ENCODE measurements at regions not wholly inside any gene's neighbourhood (a gene's known extent, or its start where the extent isn't known, plus 50 kb on each side); places are given as distances from the start of the nearest gene placed in this dataset.

DNA sequence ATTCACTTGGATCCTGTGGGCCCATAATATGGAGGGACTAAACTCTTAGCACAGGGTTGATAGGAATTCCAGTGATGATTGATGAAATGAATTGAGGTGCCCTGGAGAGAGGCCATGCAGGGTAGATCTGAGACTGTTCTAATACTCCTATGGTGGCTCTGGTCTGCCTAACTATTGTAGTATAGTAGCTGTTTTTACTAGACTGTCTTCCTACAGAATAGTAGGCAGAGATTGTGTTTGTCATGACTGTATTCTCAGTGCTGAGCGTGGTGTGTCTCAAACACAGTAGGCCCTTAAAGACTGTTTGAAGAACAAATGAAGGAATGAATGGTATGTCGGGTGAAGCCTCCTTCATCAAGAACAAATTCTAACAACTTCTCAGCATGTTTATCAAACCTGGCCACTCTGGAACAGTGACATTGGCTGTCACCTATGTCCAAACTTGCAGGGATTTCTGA, 107.0 kb upstream of the SESN3 start:
- ATAC-seq (peak; percentile 25), DNase-seq (ENCODE audit: low spot score) (no peak)

GRCh38 chr11:95337175-95337957, 106.4 kb upstream of the SESN3 start:
- peak; percentile 47 for ATAC-seq
- DNase-seq (ENCODE audit: low spot score) = no peak

DNA sequence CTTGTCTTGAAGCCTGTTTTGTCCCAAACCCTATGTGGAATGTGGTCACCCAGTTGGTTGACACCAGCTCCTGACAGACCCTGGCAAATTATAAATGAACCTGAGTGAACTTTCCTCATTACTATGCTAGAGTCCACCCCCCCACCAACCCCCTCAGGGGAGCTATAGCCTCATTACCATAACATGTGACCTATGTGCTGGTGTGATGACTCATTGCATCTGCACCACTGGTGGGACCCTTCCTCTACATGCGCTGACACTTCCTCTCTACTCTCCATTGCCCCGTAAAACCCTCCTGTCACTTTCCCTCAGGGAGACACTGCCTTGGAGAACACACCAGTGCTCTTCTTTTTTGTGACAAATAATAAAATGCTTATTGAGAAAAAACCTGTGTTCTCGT, 105.0 kb upstream of the SESN3 start:
- DNase-seq (ENCODE audit: low spot score) (no peak), ATAC-seq (no peak)

DNA sequence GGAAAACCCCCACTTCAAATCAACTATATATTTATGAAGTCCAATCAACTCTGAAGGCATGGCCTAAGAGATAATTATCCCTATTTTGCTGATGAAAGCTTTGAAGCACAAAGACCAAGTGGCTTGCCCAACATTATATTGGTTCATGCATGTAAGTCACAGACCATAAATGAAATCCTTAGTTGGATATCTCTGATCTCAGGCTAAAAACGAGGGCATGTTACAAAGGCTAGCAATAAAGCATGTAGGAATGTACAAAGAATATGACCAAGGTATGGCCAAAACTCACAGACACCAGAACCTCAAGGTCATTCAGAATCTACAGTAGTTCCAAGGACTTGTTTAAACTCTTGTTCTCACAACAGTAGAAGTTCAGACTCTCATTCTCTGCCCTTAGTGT, 100.2 kb upstream of the SESN3 start:
- ATAC-seq = no peak
- DNase-seq (ENCODE audit: low spot score) = no peak

- no peak for ATAC-seq
- no peak for DNase-seq (ENCODE audit: low spot score)
Observed at GRCh38 chr11:95330302-95330701, 99.3 kb upstream of the SESN3 start.

DNA sequence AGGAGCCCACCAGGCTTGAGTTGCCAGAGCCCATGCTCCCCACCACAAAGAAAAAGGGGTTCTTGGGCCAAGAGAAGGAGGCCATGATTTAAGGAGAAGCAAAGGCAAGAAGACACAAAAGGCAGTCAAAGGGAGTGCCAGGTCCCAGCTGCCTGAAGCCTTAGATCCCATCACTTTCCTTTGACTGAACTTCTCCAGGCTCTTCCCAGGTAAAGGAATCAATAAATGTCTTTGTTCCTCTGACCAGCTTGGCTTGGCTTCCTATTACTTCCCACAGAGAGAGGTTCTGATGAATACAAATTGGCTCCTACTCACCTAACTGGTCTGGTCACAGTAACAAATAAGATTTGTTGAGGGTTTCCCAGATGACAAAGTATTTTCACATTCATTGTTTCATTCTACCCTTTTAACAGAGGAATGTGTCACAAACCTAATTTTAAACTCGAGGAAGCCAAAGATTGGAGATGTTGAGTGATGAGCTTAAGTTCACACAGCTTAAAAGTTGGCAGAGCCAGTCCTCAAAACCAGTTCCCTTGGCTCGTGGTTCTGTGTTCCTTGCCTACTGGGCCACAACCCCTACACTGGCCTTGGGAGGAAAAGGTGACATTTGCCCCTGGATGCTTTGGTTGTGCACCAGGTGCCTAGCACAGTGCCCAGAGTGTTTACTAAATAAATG, 96.4 kb upstream of the SESN3 start:
- no peak for ATAC-seq
- no peak for DNase-seq (ENCODE audit: low spot score)

GRCh38 chr11:95325777-95326258, 94.8 kb upstream of the SESN3 start:
- DNase-seq (ENCODE audit: low spot score) (no peak), ATAC-seq (no peak)

- no peak for ATAC-seq
- no peak for DNase-seq (ENCODE audit: low spot score)
Observed at GRCh38 chr11:95324826-95325225, 93.8 kb upstream of the SESN3 start.

- no peak for DNase-seq (ENCODE audit: low spot score)
- no peak for ATAC-seq
Observed at GRCh38 chr11:95322539-95322938, 91.5 kb upstream of the SESN3 start.

GRCh38 chr11:95318498-95318897, 87.5 kb upstream of the SESN3 start:
- DNase-seq (ENCODE audit: low spot score) (no peak), ATAC-seq (no peak)

GRCh38 chr11:95308512-95309035, 77.6 kb upstream of the SESN3 start:
- DNase-seq (ENCODE audit: low spot score) = no peak
- ATAC-seq = no peak

DNA sequence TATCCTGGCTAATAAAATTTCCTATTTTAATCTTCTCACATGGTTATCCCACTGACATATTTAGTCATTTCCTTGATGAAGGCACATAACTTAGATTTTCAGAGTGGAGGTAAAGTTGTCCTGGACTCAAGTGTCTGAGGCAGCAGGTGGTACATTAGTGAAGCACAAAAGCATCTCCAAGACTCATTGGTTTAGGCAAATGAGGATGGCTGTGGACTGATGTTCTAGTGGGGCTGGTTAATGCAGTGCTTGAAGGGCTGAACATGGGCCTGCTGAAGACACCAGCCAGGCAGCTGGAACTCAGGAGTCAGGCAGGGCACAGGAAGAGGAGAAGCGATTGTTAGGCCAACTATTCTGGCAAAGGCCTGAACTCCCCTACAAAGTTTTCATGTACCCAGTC, 76.3 kb upstream of the SESN3 start:
- DNase-seq (ENCODE audit: low spot score) = no peak
- no peak for ATAC-seq

- no peak for ATAC-seq
- DNase-seq (ENCODE audit: low spot score) = no peak
Observed at GRCh38 chr11:95306801-95307200, 75.8 kb upstream of the SESN3 start.

- ATAC-seq = no peak
- no peak for DNase-seq (ENCODE audit: low spot score)
Observed at GRCh38 chr11:95306123-95306522, 75.1 kb upstream of the SESN3 start.

GRCh38 chr11:95305705-95306104, 74.7 kb upstream of the SESN3 start:
- DNase-seq (ENCODE audit: low spot score) (no peak), ATAC-seq (no peak)

DNA sequence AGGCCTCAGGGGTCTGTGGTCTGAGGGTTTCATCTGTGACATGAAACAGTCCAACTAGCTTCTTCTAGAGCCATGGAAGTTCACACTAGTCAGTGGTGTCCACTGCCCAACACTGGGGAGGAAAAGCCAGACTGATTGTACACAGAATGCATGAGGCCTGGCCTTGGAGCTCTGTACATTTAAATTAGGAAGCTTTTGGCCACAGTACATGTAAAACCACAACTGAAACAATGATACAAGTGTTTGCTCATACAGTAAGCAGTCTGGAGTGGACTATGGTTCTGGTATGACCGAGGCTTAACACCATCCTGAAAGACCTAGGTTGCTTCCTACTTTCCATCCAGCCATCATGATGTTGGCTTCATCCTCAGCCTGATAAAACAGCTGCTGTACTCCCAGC, 73.8 kb upstream of the SESN3 start:
- DNase-seq (ENCODE audit: low spot score) (no peak), ATAC-seq (no peak)

DNA sequence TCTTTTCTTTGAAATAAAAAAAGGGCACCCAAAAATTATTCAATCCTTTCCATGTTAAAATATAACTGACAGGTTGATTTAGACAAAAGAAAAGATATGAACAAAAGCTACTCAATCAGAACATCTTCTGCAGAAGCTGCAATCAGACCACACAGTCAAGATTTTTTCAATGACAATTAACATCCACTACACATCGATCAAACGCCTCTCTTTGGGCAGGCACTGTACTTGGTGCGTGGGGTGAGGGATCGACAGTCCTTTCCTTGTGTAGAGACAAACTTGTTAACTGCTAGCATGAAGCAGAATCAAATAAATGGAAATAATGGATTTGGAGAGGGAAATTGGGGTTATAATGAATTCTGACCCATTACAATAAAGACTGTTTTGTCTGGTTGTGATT, 71.2 kb upstream of the SESN3 start:
- ATAC-seq (no peak), DNase-seq (ENCODE audit: low spot score) (no peak)

- no peak for DNase-seq (ENCODE audit: low spot score)
- ATAC-seq = no peak
Observed at GRCh38 chr11:95301474-95301873, 70.5 kb upstream of the SESN3 start.

- no peak for ATAC-seq
Observed at GRCh38 chr11:95299078-95299679, 68.2 kb upstream of the SESN3 start.

DNA sequence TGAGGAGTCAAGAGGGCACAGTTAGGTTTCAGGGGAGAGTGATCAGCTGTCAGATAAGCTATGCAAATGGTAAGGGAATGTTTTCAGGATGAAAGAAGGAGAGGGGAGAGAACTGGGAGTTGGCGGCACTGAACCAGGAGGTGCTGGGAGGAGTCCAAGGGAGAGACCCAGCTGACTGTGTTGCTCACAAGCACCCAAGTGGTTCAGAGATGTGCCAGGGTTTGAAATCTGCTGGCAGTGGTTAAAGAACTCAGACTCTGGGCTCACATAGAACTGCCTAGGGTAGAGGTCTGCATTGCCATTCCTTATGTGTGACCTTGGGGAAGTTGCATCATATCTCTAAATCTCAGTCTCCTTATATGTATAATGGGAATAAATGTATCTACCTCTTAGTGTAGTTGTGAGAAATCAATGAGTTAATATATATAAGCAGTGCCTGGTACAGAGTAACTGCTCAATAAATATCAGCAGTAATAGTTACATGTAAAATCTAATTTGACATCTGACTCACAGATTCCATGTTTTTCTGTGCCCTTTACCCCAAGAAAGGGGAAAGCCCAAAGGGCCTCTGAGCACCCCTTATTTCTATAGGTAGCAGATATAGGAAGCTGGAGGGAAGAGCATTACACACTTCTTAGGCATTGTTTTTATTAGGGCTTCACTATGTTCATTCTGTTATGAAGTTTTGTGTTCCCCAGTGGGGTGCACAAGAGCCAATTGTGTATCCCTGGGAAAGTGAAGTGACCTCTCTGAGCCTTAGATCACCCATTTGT, 66.9 kb upstream of the SESN3 start:
- no peak for ATAC-seq

More at GRCh38 chr11:95299078-95299679, 68.2 kb upstream of the SESN3 start:
- DNase-seq (ENCODE audit: low spot score) = no peak

GRCh38 chr11:95296621-95297025, 65.6 kb upstream of the SESN3 start:
- ATAC-seq (no peak), DNase-seq (ENCODE audit: low spot score) (no peak)

More for the DNA sequence above, 66.9 kb upstream of the SESN3 start:
- DNase-seq (ENCODE audit: low spot score) = no peak

Data from left lobe of liver (tissue), 2 donors.